ENCODE measurements at regions not wholly inside any gene's neighbourhood (a gene's known extent, or its start where the extent isn't known, plus 50 kb on each side); places are given as distances from the start of the nearest gene placed in this dataset.
"Not testable (repeated sequence)": the region's sequence is repeated elsewhere in the genome, so short reads cannot be mapped to it uniquely, and the experiment has no call there.

- no peak for DNase-seq
Measured at GRCh38 chr14:34170882-34171281, 220.0 kb upstream of the EGLN3 start.

- no peak for DNase-seq
Measured at GRCh38 chr14:34169561-34169960, 218.7 kb upstream of the EGLN3 start.

- DNase-seq = no peak
Measured at GRCh38 chr14:34168656-34169055, 217.8 kb upstream of the EGLN3 start.

- DNase-seq = no peak
Measured at GRCh38 chr14:34165847-34166350, 215.0 kb upstream of the EGLN3 start.

GRCh38 chr14:34164162-34164864, 213.4 kb upstream of the EGLN3 start:
- no peak for DNase-seq

GRCh38 chr14:34161351-34162082, 210.6 kb upstream of the EGLN3 start:
- no peak for DNase-seq

GRCh38 chr14:34160619-34161018, 209.7 kb upstream of the EGLN3 start:
- DNase-seq = no peak

GRCh38 chr14:34157651-34158050, 206.8 kb upstream of the EGLN3 start:
- no peak for DNase-seq

GRCh38 chr14:34147461-34147860, 196.6 kb upstream of the EGLN3 start:
- DNase-seq = no peak

GRCh38 chr14:34140127-34140526, 189.3 kb upstream of the EGLN3 start:
- not testable (repeated sequence) for DNase-seq

GRCh38 chr14:34139160-34140121, 188.6 kb upstream of the EGLN3 start:
- peak; percentile 16 for DNase-seq

GRCh38 chr14:34138175-34138574, 187.3 kb upstream of the EGLN3 start:
- no peak for DNase-seq

- no peak for DNase-seq
Measured at GRCh38 chr14:34137001-34137745, 186.3 kb upstream of the EGLN3 start.

- no peak for DNase-seq
Measured at GRCh38 chr14:34135492-34135891, 184.6 kb upstream of the EGLN3 start.

- DNase-seq = no peak
Measured at GRCh38 chr14:34134484-34134883, 183.6 kb upstream of the EGLN3 start.

- DNase-seq = no peak
Measured at GRCh38 chr14:34129927-34130552, 179.2 kb upstream of the EGLN3 start.

- no peak for DNase-seq
Measured at GRCh38 chr14:34128665-34129064, 177.8 kb upstream of the EGLN3 start.

- no peak for DNase-seq
Measured at GRCh38 chr14:34126586-34126985, 175.7 kb upstream of the EGLN3 start.

GRCh38 chr14:34124585-34124984, 173.7 kb upstream of the EGLN3 start:
- no peak for DNase-seq

- DNase-seq = no peak
Measured at GRCh38 chr14:34122650-34123049, 171.8 kb upstream of the EGLN3 start.

- DNase-seq = no peak
Measured at GRCh38 chr14:34122081-34122480, 171.2 kb upstream of the EGLN3 start.
